Keratinocyte (primary cell): ENCODE measurements at regions not wholly inside any gene's neighbourhood (a gene's known extent, or its start where the extent isn't known, plus 50 kb on each side); places are given as distances from the start of the nearest gene placed in this dataset.
A peak's percentile ranks its signal among the peaks of the same experiment; 100 is the strongest.

Experiments
- DNase-seq: peaks from one replicate; pipeline ENCODE4 v3.0.0-alpha.2; 2011; ENCODE audit warnings: low read depth, missing footprints, low spot score
- FAIRE-seq: peaks from 2 replicates; lab custom pipeline; 2011; peaks lifted over from hg19 to GRCh38; lab: Jason Lieb, UNC
- H2AFZ ChIP-seq: 2 replicates; pipeline ENCODE4 v1.6.0; 2012; ENCODE audit warnings: low read length, control low read depth, inconsistent platforms; ENCODE audit not compliant: control insufficient read depth
- H3K27ac ChIP-seq: 2 replicates; pipeline ENCODE4 v1.5.1; 2011; ENCODE audit warnings: low read length; ENCODE audit not compliant: control insufficient read depth, insufficient read depth
- H3K27me3 ChIP-seq: 3 replicates; pipeline ENCODE4 v1.6.0; 2011; ENCODE audit warnings: low read length; ENCODE audit not compliant: control insufficient read depth, insufficient read depth; ENCODE audit errors: extremely low read depth
- H3K36me3 ChIP-seq, 2 experiments: 2 replicates in 1 of 2; 3 replicates in 1 of 2; pipeline ENCODE4 v1.5.1; 2011; ENCODE audit warnings: low read length in 2 of 2, mild to moderate bottlenecking in 1 of 2; ENCODE audit not compliant: control insufficient read depth in 2 of 2, insufficient read depth in 2 of 2; ENCODE audit errors: extremely low read depth in 1 of 2
- H3K4me1 ChIP-seq: 3 replicates; pipeline ENCODE4 v1.5.1; 2011; ENCODE audit warnings: low read length; ENCODE audit not compliant: control insufficient read depth, insufficient read depth; ENCODE audit errors: extremely low read depth
- H3K4me2 ChIP-seq: 3 replicates; pipeline ENCODE4 v1.6.0; 2011; ENCODE audit warnings: low read depth, low read length; ENCODE audit not compliant: control insufficient read depth, insufficient read depth; ENCODE audit errors: extremely low read depth
- H3K4me3 ChIP-seq, 3 experiments: fragments of 200-600 bp in 1 of 3; sonication (generic) in 1 of 3; 2 replicates in 2 of 3; 3 replicates in 1 of 3; pipeline ENCODE4 v1.5.1; 2011 to 2016; ENCODE audit warnings: low read length in 3 of 3, mild to moderate bottlenecking in 3 of 3, control low read depth in 2 of 3, inconsistent platforms in 1 of 3, low read depth in 1 of 3, mixed read lengths in 1 of 3, mixed run types in 1 of 3, moderate library complexity in 1 of 3; ENCODE audit not compliant: control insufficient read depth in 2 of 3, insufficient read depth in 2 of 3; ENCODE audit errors: extremely low read depth in 1 of 3
- H3K79me2 ChIP-seq: 2 replicates; pipeline ENCODE4 v1.6.0; 2012; ENCODE audit warnings: low read length; ENCODE audit not compliant: control insufficient read depth, insufficient read depth
- H3K9ac ChIP-seq: 3 replicates; pipeline ENCODE4 v1.6.0; 2011; ENCODE audit warnings: low read length; ENCODE audit not compliant: control insufficient read depth, insufficient read depth; ENCODE audit errors: extremely low read depth
- H3K9me1 ChIP-seq: 3 replicates; pipeline ENCODE4 v1.6.0; 2011; ENCODE audit warnings: low read length; ENCODE audit not compliant: control insufficient read depth, insufficient read depth; ENCODE audit errors: extremely low read depth
- H3K9me3 ChIP-seq: 2 replicates; pipeline ENCODE4 v1.5.1; 2012; ENCODE audit warnings: low read depth, low read length; ENCODE audit not compliant: control insufficient read depth
- H4K20me1 ChIP-seq: 3 replicates; pipeline ENCODE4 v1.6.0; 2011; ENCODE audit warnings: low read length; ENCODE audit not compliant: control insufficient read depth, insufficient read depth; ENCODE audit errors: extremely low read depth
- CTCF ChIP-seq, 3 experiments: IDR thresholded peaks in 1 of 3; conservative IDR thresholded peaks in 1 of 3; optimal IDR thresholded peaks in 1 of 3; 2 replicates in 2 of 3; 3 replicates in 1 of 3; pipeline versions ENCODE3 to v1.5.1; 2011; ENCODE audit warnings: low read length in 3 of 3, mild to moderate bottlenecking in 3 of 3, moderate library complexity in 2 of 3, control low read depth in 1 of 3, inconsistent platforms in 1 of 3; ENCODE audit not compliant: insufficient read depth in 2 of 3; ENCODE audit errors: extremely low read depth in 1 of 3
- EZH2 ChIP-seq: IDR thresholded peaks from one replicate; pipeline ENCODE4 v1.6.1; 2012; ENCODE audit warnings: inconsistent platforms, mild to moderate bottlenecking, low read length, moderate library complexity
- dilution Hi-C: fragments of 300-500 bp; cut with MboI; formaldehyde crosslinking; loops from one replicate; pipeline ENCODE4 v1.7.0; 2020; ENCODE audit warnings: low sequenced_read_pairs; ENCODE audit not compliant: extremely low pct_ligation_motif_present

GRCh38 chr1:73411479-73411878 lies 786.5 kb downstream of the LRRIQ3 start:
- no peak for TF ChIP-seq EZH2
- TF ChIP-seq CTCF (optimal IDR thresholded peaks at IDR 0.05 in 1 of 3, IDR thresholded peaks at IDR 0.05 in 1 of 3, conservative IDR thresholded peaks at IDR 0.05 in 1 of 3; ENCODE audit: extremely low read depth in 1 of 3, insufficient read depth in 2 of 3, low read length in 3 of 3), result no peak
- H3K9me3 ChIP-seq, result no peaks in the 10 kb centered on the region
- H3K27ac ChIP-seq, result no peak overlapping the region
- DNase-seq, result no peak
- FAIRE-seq, result no peak
- H3K9me1 ChIP-seq, result no peaks in the 10 kb centered on the region
- H3K4me2 ChIP-seq, result no peak overlapping the region
- H4K20me1 ChIP-seq, result no peaks in the 10 kb centered on the region
- no peaks in the 10 kb centered on the region for H3K4me1 ChIP-seq
- H3K79me2 ChIP-seq, result no peaks in the 10 kb centered on the region
- no peak overlapping the region for H3K4me3 ChIP-seq
- no peak overlapping the region for H2AFZ ChIP-seq
- H3K27me3 ChIP-seq, result no peaks in the 10 kb centered on the region
- dilution Hi-C loops, result no loop called here
- no peak overlapping the region for H3K9ac ChIP-seq
- H3K36me3 ChIP-seq, result no peaks in the 10 kb centered on the region

GRCh38 chr1:73401666-73402065 lies 796.3 kb downstream of the LRRIQ3 start:
- Histone ChIP-seq H2AFZ (no peak overlapping the region), H3K9ac (no peak overlapping the region), H3K9me3 (no peaks in the 10 kb centered on the region), H3K27ac (no peak overlapping the region), H3K4me3 (no peak overlapping the region), H4K20me1 (no peaks in the 10 kb centered on the region), H3K4me2 (no peak overlapping the region), H3K9me1 (no peaks in the 10 kb centered on the region), H3K79me2 (no peaks in the 10 kb centered on the region), H3K27me3 (no peaks in the 10 kb centered on the region), H3K36me3 (no peaks in the 10 kb centered on the region), H3K4me1 (no peaks in the 10 kb centered on the region)
- dilution Hi-C loops, result no loop called here
- no peak for FAIRE-seq
- DNase-seq, result no peak
- peak in 1 of 3 experiments; percentile 4 for TF ChIP-seq CTCF (optimal IDR thresholded peaks at IDR 0.05 in 1 of 3, IDR thresholded peaks at IDR 0.05 in 1 of 3, conservative IDR thresholded peaks at IDR 0.05 in 1 of 3; ENCODE audit: extremely low read depth in 1 of 3, insufficient read depth in 2 of 3, low read length in 3 of 3)
- no peak for TF ChIP-seq EZH2
